Suprapubic skin (tissue), 4 donors: ENCODE measurements at regions not wholly inside any gene's neighbourhood (a gene's known extent, or its start where the extent isn't known, plus 50 kb on each side); places are given as distances from the start of the nearest gene placed in this dataset.
"Not testable (repeated sequence)": the region's sequence is repeated elsewhere in the genome, so short reads cannot be mapped to it uniquely, and the experiment has no call there.

Source experiments
- DNase-seq, 2 donors: peaks; one replicate each; pipeline ENCODE4 v3.0.0-alpha.2; 2019; ENCODE audit warnings: low spot score in 2 of 2
- H3K27ac ChIP-seq: fragments of 200-600 bp; sonication (generic); one replicate; pipeline ENCODE4 v1.5.1; 2019
- H3K27me3 ChIP-seq: fragments of 200-600 bp; sonication (generic); one replicate; pipeline ENCODE4 v1.5.1; 2019
- H3K36me3 ChIP-seq: fragments of 200-600 bp; sonication (generic); one replicate; pipeline ENCODE4 v1.5.1; 2019
- H3K4me1 ChIP-seq: fragments of 200-600 bp; sonication (generic); one replicate; pipeline ENCODE4 v1.5.1; 2019
- H3K4me3 ChIP-seq: fragments of 200-600 bp; sonication (generic); one replicate; pipeline ENCODE4 v1.5.1; 2019; ENCODE audit warnings: mild to moderate bottlenecking
- H3K9me3 ChIP-seq: fragments of 200-600 bp; sonication (generic); one replicate; pipeline ENCODE4 v1.5.1; 2019
- WGBS: methylation state at CpG from one replicate; pipeline ENCODE4 v1.1.5; 2018; 5-methylcytosine and 5-hydroxymethylcytosine counted together

DNA sequence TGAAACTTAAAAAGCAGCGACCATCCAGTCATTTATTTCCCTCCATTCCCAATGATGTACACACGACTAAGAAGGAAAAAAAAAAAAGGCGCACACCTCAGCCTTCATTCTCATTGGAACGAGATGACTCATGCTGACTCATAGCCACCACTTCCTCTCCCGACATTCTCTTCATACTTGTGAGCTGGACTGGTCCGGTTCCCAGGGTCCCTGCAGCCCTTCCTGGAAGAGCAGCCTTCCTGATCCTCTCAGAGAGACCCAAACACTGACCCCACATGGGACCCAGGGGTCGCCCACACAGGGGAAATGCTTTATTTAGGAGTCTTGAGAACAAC is 374.2 kb downstream of the BCL2L11 start:
- peak overlapping the region; percentile 35 for H3K4me3 ChIP-seq
- not testable (repeated sequence) for H3K27me3 ChIP-seq, DNase-seq, H3K9me3 ChIP-seq, H3K36me3 ChIP-seq, H3K4me1 ChIP-seq, H3K27ac ChIP-seq
- 0% methylated on average over 5 of the region's 7 CpGs for WGBS

DNA sequence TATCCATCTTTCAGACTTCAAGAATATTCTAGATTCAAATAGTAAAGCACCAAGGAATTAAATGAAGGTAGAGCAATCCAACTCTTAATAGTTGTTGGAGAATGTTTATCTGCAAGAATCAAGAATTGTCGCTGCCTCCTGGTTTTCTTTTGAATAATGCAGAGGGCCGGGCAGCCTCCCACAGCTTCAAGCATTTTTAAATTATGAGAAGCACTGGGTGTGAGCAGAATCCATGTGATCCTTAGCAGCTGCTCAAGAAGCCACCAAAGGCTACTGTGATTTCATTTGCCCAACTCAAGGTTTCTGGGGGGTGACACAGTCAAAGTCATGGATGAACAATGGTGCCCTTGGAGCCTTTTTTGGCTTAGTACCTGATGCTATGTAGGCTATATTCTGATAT is 374.9 kb downstream of the BCL2L11 start:
- H3K27me3 ChIP-seq, H3K36me3 ChIP-seq, H3K4me1 ChIP-seq, H3K9me3 ChIP-seq, DNase-seq, H3K4me3 ChIP-seq: not testable (repeated sequence)
- H3K27ac ChIP-seq: peak overlapping the region; percentile 51
- 38% methylated on average over 2 of the region's 2 CpGs for WGBS

DNA sequence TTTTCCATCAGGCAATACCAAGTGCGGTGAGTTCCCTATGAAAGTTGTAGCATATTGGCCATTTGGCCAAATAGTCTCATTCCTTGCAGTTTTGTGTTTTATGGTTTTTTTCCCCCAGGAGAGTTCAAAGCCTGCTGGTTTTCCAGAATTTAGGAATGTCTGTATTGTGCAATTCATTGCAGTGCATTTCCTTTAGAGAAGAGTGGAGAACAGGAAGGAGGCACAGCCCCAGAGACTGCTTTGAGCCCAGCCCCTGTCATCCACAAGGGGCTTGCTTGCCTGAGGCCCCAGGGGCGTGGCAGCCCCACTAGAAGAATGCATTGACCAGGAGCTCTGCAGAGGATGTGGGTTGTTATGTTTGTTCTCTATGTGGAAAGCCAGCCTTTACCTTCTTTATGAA is 375.5 kb downstream of the BCL2L11 start:
- H3K4me1 ChIP-seq, H3K27me3 ChIP-seq, H3K36me3 ChIP-seq, H3K9me3 ChIP-seq, H3K4me3 ChIP-seq, DNase-seq: not testable (repeated sequence)
- peak overlapping the region; percentile 51 for H3K27ac ChIP-seq
- WGBS: 60% methylated on average over 1 of the region's 2 CpGs

DNA sequence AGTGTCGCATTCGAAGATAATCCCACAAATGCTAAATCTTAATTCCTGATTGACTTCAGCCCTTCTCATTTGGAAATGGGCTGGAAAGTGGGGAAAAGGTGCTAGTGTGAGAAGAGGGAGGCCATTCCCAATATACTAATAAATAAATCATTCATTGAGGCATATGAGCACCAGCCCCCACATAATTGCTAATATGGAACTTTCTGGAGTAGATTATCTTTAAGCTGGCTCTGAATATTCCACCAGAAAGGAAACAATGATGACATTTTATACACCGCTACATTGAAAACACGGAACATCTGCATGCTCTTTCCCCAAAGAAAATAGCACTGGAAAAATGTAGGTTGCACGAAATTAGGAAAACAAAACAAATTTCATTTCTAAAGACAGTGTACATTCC is 376.1 kb downstream of the BCL2L11 start:
- not testable (repeated sequence) for H3K9me3 ChIP-seq, H3K27ac ChIP-seq

DNA sequence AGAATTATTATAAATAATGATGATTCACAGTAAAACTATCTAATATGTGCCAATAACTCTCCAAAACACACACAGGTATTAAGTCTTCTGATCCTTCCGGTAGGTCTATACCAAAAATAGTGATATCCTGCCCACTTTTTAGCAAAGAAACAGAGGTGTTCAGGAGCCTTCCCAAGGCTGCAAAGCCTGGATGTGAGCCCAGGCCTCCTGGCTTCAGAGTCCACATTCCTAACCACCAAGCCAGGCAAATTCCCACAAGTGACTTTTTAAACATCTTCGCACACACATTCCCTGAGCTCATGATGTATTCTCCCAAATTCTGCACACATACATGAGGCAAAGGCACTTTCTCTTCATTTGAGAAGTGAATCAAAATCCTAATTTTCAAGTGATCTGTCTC is 376.6 kb downstream of the BCL2L11 start:
- not testable (repeated sequence) for H3K4me3 ChIP-seq, H3K27ac ChIP-seq, H3K36me3 ChIP-seq, H3K9me3 ChIP-seq, H3K27me3 ChIP-seq, H3K4me1 ChIP-seq, DNase-seq
- WGBS: 32% methylated on average over 2 of the region's 2 CpGs

More for the DNA sequence above, 376.1 kb downstream of the BCL2L11 start:
- WGBS: 48% methylated on average over 3 of the region's 5 CpGs
- not testable (repeated sequence) for H3K4me3 ChIP-seq, DNase-seq, H3K4me1 ChIP-seq, H3K36me3 ChIP-seq, H3K27me3 ChIP-seq

DNA sequence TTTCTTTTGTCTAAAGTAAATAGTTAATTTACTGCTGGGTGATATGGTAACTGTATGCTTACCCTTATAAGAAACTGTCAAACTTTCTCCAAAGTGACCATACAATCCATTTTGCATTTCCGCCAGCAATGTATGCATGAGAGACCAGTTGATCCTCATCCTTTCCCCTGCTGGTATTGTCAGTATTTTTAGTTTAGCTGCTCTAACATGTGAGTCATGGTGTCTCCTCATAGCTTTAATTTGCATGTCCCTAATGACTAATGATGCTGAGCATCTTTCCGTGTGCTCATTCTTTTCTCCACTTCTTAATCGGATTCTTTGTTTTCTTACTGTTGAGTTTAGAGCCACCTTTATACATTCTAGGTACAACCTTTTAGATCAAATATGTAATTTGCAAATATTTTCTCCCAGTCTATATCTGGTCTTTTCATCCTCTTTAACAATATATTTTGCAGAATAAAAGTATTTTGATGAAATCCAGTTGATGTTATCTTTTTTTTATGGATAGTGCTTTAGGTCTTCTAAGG is 379.9 kb downstream of the BCL2L11 start:
- not testable (repeated sequence) for H3K27ac ChIP-seq, H3K4me3 ChIP-seq, H3K36me3 ChIP-seq, H3K27me3 ChIP-seq, H3K4me1 ChIP-seq, DNase-seq, H3K9me3 ChIP-seq
- WGBS: 38% methylated on average over 2 of the region's 3 CpGs

DNA sequence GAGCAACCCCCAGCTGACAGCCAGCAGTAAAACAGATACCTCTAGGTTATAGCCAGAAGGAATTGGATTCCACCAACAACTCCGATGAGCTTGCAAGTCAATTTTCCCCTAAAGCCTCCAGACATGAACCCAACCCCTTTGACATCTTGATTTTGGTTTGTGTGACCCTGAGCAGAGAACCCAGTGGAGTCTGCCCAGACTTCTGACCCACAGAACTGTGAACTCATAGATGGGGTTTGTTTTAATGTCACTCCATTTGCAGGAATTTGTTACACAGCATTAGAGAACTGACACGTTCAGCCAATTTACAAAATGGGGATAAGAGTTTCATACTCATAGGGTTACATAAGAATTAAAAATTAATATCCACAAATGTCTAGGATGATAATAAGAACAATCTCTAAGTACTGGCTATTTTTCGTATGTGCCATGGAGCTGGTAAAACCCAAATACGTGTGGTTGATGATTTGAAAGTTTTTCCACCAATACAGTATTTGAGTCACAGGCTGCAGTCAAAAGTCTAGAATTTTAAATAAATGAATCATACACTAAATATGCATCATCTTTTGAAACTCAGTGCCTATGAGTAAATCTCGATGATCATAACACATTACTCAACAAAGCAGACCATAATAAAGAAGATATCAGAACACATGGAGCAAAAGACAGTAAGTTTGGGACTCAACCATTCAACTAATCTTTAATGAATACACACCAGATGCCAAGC is 380.0 kb downstream of the ANAPC1 start:
- not testable (repeated sequence) for H3K36me3 ChIP-seq, H3K9me3 ChIP-seq, H3K27ac ChIP-seq, DNase-seq, H3K4me1 ChIP-seq, H3K4me3 ChIP-seq, H3K27me3 ChIP-seq
- 0% methylated on average over 1 of the region's 5 CpGs for WGBS

DNA sequence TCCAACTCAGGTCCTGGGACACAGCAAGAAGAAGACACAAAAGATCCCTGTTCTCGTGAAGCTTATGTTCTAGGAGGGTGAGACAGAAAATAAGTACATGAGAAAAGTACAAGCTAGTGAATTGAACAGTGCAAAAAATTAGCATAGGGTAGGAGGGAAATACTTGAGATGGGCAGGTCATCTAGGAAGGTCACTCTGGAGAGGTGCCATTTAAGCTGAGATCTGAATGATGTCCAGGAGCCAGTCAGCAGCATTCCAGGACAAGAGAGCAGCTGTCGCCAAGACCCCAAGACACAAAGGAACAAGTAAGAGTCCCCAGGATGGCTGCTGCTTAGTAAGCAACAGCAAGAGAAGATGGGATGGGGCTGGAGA is 379.4 kb downstream of the ANAPC1 start:
- H3K4me1 ChIP-seq, H3K36me3 ChIP-seq, H3K27ac ChIP-seq, DNase-seq, H3K4me3 ChIP-seq, H3K27me3 ChIP-seq, H3K9me3 ChIP-seq: not testable (repeated sequence)
- WGBS: 86% methylated on average over 1 of the region's 2 CpGs

DNA sequence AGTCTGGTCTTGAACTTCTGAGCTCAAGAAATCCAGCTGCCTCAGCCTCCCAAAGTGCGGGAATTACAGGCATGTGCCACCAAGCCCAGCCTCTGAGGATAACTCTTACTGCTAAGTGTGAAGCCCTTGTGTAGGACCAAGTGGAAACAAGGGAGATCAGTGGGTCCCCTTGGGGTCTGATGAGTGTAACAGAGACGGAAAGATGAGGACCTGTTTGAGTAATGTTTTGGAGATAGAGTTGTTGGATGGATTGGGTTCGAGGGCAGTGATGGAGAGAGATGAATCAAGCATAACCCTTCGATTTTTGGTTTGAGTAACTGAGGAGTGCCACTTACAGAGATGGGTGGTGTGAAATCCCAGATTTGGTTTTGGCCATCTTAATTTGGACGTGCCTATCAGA is 378.7 kb downstream of the ANAPC1 start:
- H3K9me3 ChIP-seq, H3K4me1 ChIP-seq, H3K27me3 ChIP-seq, H3K27ac ChIP-seq, H3K36me3 ChIP-seq, DNase-seq, H3K4me3 ChIP-seq: not testable (repeated sequence)
- WGBS: 71% methylated on average over 4 of the region's 5 CpGs

DNA sequence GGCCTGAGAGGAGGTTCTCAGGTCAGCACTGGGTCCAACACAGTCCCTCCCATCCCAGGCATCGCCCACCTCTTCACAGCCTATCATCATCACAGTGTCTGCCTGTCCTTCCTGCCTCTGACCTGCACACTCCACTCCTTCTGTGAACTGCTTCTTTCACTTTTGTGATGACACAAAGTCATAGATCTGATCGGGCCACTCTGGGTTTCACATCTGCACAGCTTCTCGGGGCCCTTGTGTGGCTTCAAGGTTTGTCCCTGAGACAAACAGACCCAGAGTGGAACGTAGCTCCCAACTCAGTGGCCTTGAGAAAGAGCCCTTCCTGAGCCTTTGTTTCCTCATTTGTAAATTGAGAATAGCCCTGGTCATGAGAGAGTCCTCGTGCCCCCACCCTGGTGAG is 377.1 kb downstream of the ANAPC1 start:
- H3K27me3 ChIP-seq, H3K4me1 ChIP-seq, H3K36me3 ChIP-seq, H3K27ac ChIP-seq, H3K4me3 ChIP-seq, H3K9me3 ChIP-seq, DNase-seq: not testable (repeated sequence)
- WGBS: 93% methylated on average over 3 of the region's 5 CpGs

DNA sequence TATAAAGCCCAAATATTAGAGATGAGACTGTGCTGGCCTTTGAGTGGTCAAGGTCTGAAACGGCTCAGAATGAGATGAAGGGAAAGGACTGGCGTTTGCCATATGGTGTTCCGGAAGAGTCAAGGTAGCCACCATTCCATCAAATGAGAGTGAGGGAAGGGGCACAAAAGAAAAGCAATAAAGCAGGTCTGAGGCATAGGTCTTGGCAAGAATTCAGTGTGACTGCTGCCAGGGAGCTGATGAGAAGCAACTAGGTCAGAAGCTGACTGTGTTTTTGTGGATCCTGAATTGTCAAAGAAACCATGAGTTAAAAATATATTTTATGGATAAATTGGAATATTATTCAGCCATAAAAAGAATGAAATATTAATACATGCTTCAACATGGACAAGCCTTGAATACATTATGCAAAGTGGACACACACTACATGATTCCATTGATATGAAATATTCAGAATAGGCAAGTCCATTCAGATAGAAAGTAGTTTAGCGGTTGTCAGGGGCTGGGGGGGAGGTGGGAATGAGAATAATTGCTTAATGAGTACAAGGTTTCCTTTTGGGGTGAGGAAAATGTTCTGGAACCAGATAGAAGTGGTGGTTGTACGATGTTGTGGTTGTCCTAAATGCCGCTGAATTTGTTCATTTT is 374.6 kb downstream of the ANAPC1 start:
- DNase-seq, H3K27ac ChIP-seq, H3K4me3 ChIP-seq, H3K27me3 ChIP-seq, H3K4me1 ChIP-seq, H3K9me3 ChIP-seq, H3K36me3 ChIP-seq: not testable (repeated sequence)
- 84% methylated on average over 6 of the region's 6 CpGs for WGBS

DNA sequence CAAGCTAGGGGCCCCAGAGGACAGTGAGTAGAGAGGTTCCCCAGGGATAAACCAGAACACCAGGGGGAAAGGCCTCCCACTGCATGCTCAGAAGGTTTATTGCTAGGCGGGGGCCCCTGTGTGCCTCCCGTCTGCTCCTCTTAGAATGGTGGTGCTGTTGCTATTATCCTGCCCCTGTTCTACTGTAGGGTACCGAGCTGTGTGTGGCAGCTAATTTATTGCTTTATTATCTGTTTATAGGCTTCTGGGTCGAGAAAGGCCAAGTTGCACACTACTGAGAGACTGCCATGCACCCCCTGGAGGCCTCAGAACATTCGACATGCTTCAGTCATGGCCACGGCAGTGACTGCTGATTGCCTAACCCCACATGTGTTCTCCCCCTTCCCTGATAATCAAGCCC is 373.6 kb downstream of the ANAPC1 start:
- not testable (repeated sequence) for H3K27ac ChIP-seq, H3K9me3 ChIP-seq, H3K36me3 ChIP-seq, H3K4me1 ChIP-seq, DNase-seq, H3K27me3 ChIP-seq, H3K4me3 ChIP-seq
- WGBS: 100% methylated on average over 2 of the region's 6 CpGs

DNA sequence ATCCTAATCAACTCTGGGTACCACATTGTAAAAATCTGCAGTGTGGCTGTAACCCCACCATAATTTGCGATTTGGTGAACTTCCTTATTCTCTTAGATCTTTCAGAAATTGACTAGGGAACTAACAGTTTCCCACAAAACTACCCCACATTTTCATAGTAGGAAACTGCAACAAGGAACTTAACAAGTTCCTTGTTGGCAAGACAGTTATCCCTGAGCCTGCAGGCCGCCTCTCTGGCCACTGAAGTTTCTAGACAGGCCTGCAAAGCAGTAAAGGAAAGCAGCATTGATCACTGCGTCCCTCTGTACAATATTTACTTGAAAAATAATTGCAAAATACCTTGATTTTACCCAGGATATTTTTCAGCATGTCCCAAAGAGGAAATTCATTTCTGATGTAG is 372.9 kb downstream of the ANAPC1 start:
- H3K9me3 ChIP-seq, H3K4me1 ChIP-seq, H3K27me3 ChIP-seq, DNase-seq, H3K4me3 ChIP-seq, H3K27ac ChIP-seq, H3K36me3 ChIP-seq: not testable (repeated sequence)
- WGBS: 83% methylated on average over 3 of the region's 3 CpGs

DNA sequence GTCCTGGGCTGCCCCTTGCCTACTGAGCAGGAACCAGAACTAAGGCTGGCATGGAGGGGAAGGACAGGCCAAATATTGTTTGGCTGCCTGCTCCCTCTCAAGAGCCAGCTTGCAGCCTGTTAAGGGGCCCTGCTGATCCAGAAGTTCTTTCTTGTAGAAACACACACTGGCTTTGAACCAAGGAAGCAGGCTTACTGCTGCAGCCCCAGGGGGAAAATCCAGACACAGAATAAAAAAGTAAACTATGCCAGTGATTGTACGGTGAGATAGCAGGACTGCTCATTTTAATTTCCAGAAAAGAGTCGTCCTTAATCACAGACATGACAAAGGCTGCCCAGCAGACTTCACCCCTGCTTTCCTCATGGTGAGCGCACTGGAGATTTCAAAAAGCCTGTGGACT is 371.6 kb downstream of the ANAPC1 start:
- not testable (repeated sequence) for H3K36me3 ChIP-seq, H3K27me3 ChIP-seq, H3K4me1 ChIP-seq, H3K27ac ChIP-seq, DNase-seq, H3K9me3 ChIP-seq, H3K4me3 ChIP-seq
- WGBS: no CpG with 5 or more reads among the region's 3 CpGs

DNA sequence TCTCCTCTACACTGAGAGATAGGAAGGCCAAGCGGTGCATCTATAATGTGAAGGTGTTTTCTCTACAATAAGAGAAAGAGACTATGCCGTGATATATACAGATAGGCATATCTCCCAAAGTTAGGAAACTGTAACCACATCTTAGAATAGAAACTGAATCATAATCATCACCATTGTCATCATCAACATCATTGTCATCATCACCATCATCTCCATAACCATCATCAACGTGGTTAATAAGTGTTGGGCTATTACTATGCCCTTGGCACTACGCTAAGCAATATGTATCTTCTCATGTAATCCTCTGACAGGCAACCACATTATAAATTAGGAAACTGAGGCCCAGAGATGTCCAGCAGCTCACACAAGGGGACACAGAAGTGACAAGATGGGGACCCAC is 369.9 kb downstream of the ANAPC1 start:
- not testable (repeated sequence) for H3K36me3 ChIP-seq, H3K9me3 ChIP-seq, DNase-seq, H3K27me3 ChIP-seq, H3K27ac ChIP-seq, H3K4me3 ChIP-seq, H3K4me1 ChIP-seq
- WGBS: 88% methylated on average over 4 of the region's 4 CpGs
